ENCODE measurements at regions not wholly inside any gene's neighbourhood (a gene's known extent, or its start where the extent isn't known, plus 50 kb on each side); places are given as distances from the start of the nearest gene placed in this dataset.

DNA sequence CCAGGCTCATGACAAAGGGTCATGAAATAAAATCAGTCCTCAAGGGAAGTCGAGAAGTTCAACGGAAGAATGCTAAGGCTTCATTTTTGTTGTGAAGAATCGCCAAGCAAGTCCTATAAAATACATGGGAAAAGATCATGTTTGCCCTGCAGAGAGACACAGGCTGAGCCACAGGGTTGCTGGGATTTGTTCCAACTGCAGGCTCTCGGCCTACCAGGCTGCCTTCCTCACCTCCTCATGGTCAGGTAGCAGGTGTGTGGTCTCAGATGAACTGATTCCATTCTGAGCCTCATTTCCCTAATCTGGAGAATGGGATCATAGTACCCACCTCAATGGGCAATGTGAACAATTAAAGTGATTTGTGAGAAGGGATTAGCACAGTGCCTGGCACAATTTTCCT is 114.9 kb upstream of the SPATA13 start:
- H4K91ac ChIP-seq (ENCODE audit: insufficient read length, low read depth, low read length), result no peak overlapping the region
- no peak overlapping the region for H4K8ac ChIP-seq (replicated peaks; ENCODE audit: insufficient read length, low read depth, low read length)
- H3K27me3 ChIP-seq (ENCODE audit: insufficient read depth, low read length), result no peaks in the 10 kb centered on the region; the same call in 1 of the 2 replicates
- no peak overlapping the region for H2AFZ ChIP-seq (ENCODE audit: low read length)
- H3K56ac ChIP-seq (ENCODE audit: insufficient read length, low read depth, low read length), result no peak overlapping the region
- no peaks in the 10 kb centered on the region for H3K9me3 ChIP-seq (ENCODE audit: control insufficient read depth, low read depth, low read length)
- Mint-ChIP-seq H3K36me3 (ENCODE audit: insufficient read depth in 1 of 3, low read depth in 3 of 3) (peaks cover 0 to 8% (median 0%) of the 10 kb centered on the region in 3 experiments; a peak in 4 of 7 replicates), H3K4me1 (peaks cover 14 to 28% of the 10 kb centered on the region in 2 experiments), H3K27me3 (ENCODE audit: low read depth) (peaks cover 30% of the 10 kb centered on the region), H3K27ac (no peak overlapping the region), H3K9me3 (peaks cover 12 to 13% of the 10 kb centered on the region in 2 experiments), H3K4me3 (no peak overlapping the region)
- no peak overlapping the region for H2BK120ac ChIP-seq (ENCODE audit: low read depth, low read length, poor library complexity, severe bottlenecking)
- no peak overlapping the region for H3K23ac ChIP-seq (ENCODE audit: insufficient read length, low read depth, low read length)
- no peak overlapping the region for H2AK5ac ChIP-seq (ENCODE audit: insufficient read length, low read length)
- no peak overlapping the region for H3K4me2 ChIP-seq (ENCODE audit: insufficient read depth, insufficient read length, low read length)
- no peak overlapping the region for H3K4ac ChIP-seq (ENCODE audit: low read depth, low read length)
- H4K5ac ChIP-seq (ENCODE audit: insufficient read length, low read depth, low read length), result no peak overlapping the region
- H3K14ac ChIP-seq (ENCODE audit: insufficient read depth, low read length), result no peak overlapping the region
- H3K9ac ChIP-seq (ENCODE audit: extremely low read depth, insufficient read length, low read length), result no peak overlapping the region
- H3K79me1 ChIP-seq (ENCODE audit: insufficient read depth, low read depth, low read length, poor library complexity, severe bottlenecking), result no peaks in the 10 kb centered on the region
- no peak overlapping the region for H3K18ac ChIP-seq (ENCODE audit: insufficient read length, low read depth, low read length)
- no peak overlapping the region for H3K27ac ChIP-seq (ENCODE audit: insufficient read length, low read depth, low read length)
- peaks cover 4% of the 10 kb centered on the region; the same call in 1 of the 2 replicates for H3K4me1 ChIP-seq (ENCODE audit: insufficient read depth, low read length)
- no peak overlapping the region for H2BK12ac ChIP-seq (ENCODE audit: insufficient read length, low read depth, low read length)
- no peak overlapping the region for H3T11ph ChIP-seq (ENCODE audit: low read length)
- no peaks in the 10 kb centered on the region for H4K20me1 ChIP-seq (ENCODE audit: control insufficient read depth, insufficient read depth, insufficient read length)
- no peaks in the 10 kb centered on the region for H3K79me2 ChIP-seq (ENCODE audit: insufficient read depth, low read length)
- no CpG with 5 or more reads among the region's 4 CpGs for WGBS (ENCODE audit: extremely low coverage, insufficient read length, low lambda C conversion rate)
- H3K23me2 ChIP-seq (ENCODE audit: insufficient read length, low read depth, low read length, poor library complexity, severe bottlenecking), result no peaks in the 10 kb centered on the region
- no peak overlapping the region for H2BK5ac ChIP-seq (ENCODE audit: insufficient read length, low read length)
- no peak overlapping the region for H2BK15ac ChIP-seq (ENCODE audit: low read depth, low read length)
- no peak for DNase-seq
- H2BK20ac ChIP-seq (ENCODE audit: low read depth, low read length, poor library complexity, severe bottlenecking), result no peak overlapping the region
- TF ChIP-seq, protein P1, sequence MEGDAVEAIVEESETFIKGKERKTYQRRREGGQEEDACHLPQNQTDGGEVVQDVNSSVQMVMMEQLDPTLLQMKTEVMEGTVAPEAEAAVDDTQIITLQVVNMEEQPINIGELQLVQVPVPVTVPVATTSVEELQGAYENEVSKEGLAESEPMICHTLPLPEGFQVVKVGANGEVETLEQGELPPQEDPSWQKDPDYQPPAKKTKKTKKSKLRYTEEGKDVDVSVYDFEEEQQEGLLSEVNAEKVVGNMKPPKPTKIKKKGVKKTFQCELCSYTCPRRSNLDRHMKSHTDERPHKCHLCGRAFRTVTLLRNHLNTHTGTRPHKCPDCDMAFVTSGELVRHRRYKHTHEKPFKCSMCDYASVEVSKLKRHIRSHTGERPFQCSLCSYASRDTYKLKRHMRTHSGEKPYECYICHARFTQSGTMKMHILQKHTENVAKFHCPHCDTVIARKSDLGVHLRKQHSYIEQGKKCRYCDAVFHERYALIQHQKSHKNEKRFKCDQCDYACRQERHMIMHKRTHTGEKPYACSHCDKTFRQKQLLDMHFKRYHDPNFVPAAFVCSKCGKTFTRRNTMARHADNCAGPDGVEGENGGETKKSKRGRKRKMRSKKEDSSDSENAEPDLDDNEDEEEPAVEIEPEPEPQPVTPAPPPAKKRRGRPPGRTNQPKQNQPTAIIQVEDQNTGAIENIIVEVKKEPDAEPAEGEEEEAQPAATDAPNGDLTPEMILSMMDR (conservative IDR thresholded peaks at IDR 0.05), result no peak
